CD14-positive monocyte (primary cell): ENCODE measurements at regions not wholly inside any gene's neighbourhood (a gene's known extent, or its start where the extent isn't known, plus 50 kb on each side); places are given as distances from the start of the nearest gene placed in this dataset.

Source experiments
- DNase-seq, 3 donors: peaks; one replicate each; pipeline ENCODE4 v3.0.0-alpha.2; 2011 to 2022
- H2AFZ ChIP-seq: 2 replicates; pipeline ENCODE4 v1.6.0; 2012; ENCODE audit warnings: mild to moderate bottlenecking, low read depth, low read length, inconsistent platforms; ENCODE audit not compliant: insufficient read depth, poor library complexity, severe bottlenecking
- H3K27ac ChIP-seq, 2 donors: 1 replicate in 1 of 2; 2 replicates in 1 of 2; pipeline ENCODE4 v1.5.1; 2012 to 2013; ENCODE audit warnings: low read length in 2 of 2, control low read depth in 1 of 2, inconsistent platforms in 1 of 2, low read depth in 1 of 2, mild to moderate bottlenecking in 1 of 2
- H3K27me3 ChIP-seq, 2 donors: one replicate each; pipeline versions ENCODE4 v1.6.0 to v1.6.1; 2011 to 2013; ENCODE audit warnings: low read length in 2 of 2; ENCODE audit not compliant: control insufficient read depth in 2 of 2, insufficient read depth in 2 of 2
- H3K36me3 ChIP-seq, 2 donors: replicated peaks in 1 of 2; 1 replicate in 1 of 2; 2 replicates in 1 of 2; pipeline versions ENCODE4 v1.5.1 to v1.6.1; 2012 to 2013; ENCODE audit warnings: low read length in 2 of 2, control low read depth in 1 of 2, inconsistent platforms in 1 of 2, mild to moderate bottlenecking in 1 of 2; ENCODE audit not compliant: insufficient read depth in 2 of 2, control insufficient read depth in 1 of 2
- H3K4me1 ChIP-seq, 2 donors: 1 replicate in 1 of 2; 2 replicates in 1 of 2; pipeline versions ENCODE4 v1.5.1 to v1.6.1; 2012 to 2013; ENCODE audit warnings: low read length in 2 of 2, control low read depth in 1 of 2, inconsistent platforms in 1 of 2, mild to moderate bottlenecking in 1 of 2, moderate library complexity in 1 of 2; ENCODE audit not compliant: insufficient read depth in 2 of 2, control insufficient read depth in 1 of 2
- H3K4me2 ChIP-seq: replicated peaks from 2 replicates; pipeline ENCODE3; 2012; ENCODE audit warnings: low read length, moderate library complexity, mild to moderate bottlenecking; ENCODE audit not compliant: poor library complexity, severe bottlenecking; ENCODE audit errors: extremely low read depth
- H3K4me3 ChIP-seq, 3 experiments: fragments of 200-600 bp in 1 of 3; sonication (generic) in 1 of 3; replicated peaks in 1 of 3; 1 replicate in 2 of 3; 2 replicates in 1 of 3; pipeline ENCODE4 v1.5.1; 2011 to 2013; ENCODE audit warnings: low read length in 3 of 3, mild to moderate bottlenecking in 3 of 3, control low read depth in 2 of 3, low read depth in 2 of 3, inconsistent platforms in 1 of 3, moderate library complexity in 1 of 3
- H3K79me2 ChIP-seq: 2 replicates; pipeline ENCODE4 v1.6.0; 2012; ENCODE audit warnings: mild to moderate bottlenecking, control low read depth, inconsistent platforms, low read length, moderate library complexity; ENCODE audit not compliant: insufficient read depth
- H3K9ac ChIP-seq: 2 replicates; pipeline ENCODE4 v1.6.0; 2017; ENCODE audit warnings: low read length, mild to moderate bottlenecking; ENCODE audit not compliant: insufficient read depth, poor library complexity, severe bottlenecking
- H3K9me3 ChIP-seq, 2 donors: replicated peaks in 1 of 2; 1 replicate in 1 of 2; 2 replicates in 1 of 2; pipeline versions ENCODE4 v1.5.1 to v1.6.1; 2012 to 2013; ENCODE audit warnings: low read length in 2 of 2, control low read depth in 1 of 2; ENCODE audit not compliant: control insufficient read depth in 1 of 2, insufficient read depth in 1 of 2
- H4K20me1 ChIP-seq: 2 replicates; pipeline ENCODE4 v1.6.0; 2012; ENCODE audit warnings: mild to moderate bottlenecking, low read length, control low read depth, moderate library complexity; ENCODE audit not compliant: insufficient read depth
- H3K27ac Mint-ChIP-seq, 7 donors: one replicate each; pipeline ENCODE4 v1.8.0; 2020; ENCODE audit warnings: mild to moderate bottlenecking in 7 of 7, mixed read lengths in 7 of 7, moderate library complexity in 6 of 7, inconsistent platforms in 2 of 7
- H3K27me3 Mint-ChIP-seq, 3 donors: one replicate each; pipeline ENCODE4 v1.8.0; 2021 to 2022; ENCODE audit warnings: low read depth in 3 of 3, mild to moderate bottlenecking in 3 of 3, mixed read lengths in 3 of 3, moderate library complexity in 3 of 3, inconsistent platforms in 1 of 3
- H3K36me3 Mint-ChIP-seq, 2 donors: one replicate each; pipeline ENCODE4 v1.8.0; 2020; ENCODE audit warnings: mixed read lengths in 2 of 2, inconsistent platforms in 1 of 2, mild to moderate bottlenecking in 1 of 2
- H3K4me1 Mint-ChIP-seq: one replicate; pipeline ENCODE4 v1.8.0; 2020; ENCODE audit warnings: mild to moderate bottlenecking, mixed read lengths
- H3K4me3 Mint-ChIP-seq, 2 donors: one replicate each; pipeline ENCODE4 v1.8.0; 2020; ENCODE audit warnings: mild to moderate bottlenecking in 2 of 2, mixed read lengths in 2 of 2, moderate library complexity in 1 of 2
- H3K9me3 Mint-ChIP-seq, 7 donors: one replicate each; pipeline ENCODE4 v1.8.0; 2020 to 2022; ENCODE audit warnings: mixed read lengths in 7 of 7, mild to moderate bottlenecking in 6 of 7, moderate library complexity in 6 of 7, inconsistent platforms in 2 of 7
- WGBS: methylation state at CpG from one replicate; pipeline ENCODE4 v1.1.5; 2013; ENCODE audit warnings: missing lambda C conversion rate; ENCODE audit not compliant: insufficient coverage; 5-methylcytosine and 5-hydroxymethylcytosine counted together
- intact Hi-C, 2 donors: fragments of 100-400 bp; cut with micrococcal nuclease; formaldehyde crosslinking; loops; one replicate each; pipeline versions ENCODE4 v1.15.0 to v1.15.1; 2023
- TF ChIP-seq, protein P1 (sequence below): fragments of 200-600 bp; IDR thresholded peaks from one replicate; pipeline ENCODE4 v1.8.0; 2022; ENCODE audit warnings: antibody characterized with exemption, mild to moderate bottlenecking

DNA sequence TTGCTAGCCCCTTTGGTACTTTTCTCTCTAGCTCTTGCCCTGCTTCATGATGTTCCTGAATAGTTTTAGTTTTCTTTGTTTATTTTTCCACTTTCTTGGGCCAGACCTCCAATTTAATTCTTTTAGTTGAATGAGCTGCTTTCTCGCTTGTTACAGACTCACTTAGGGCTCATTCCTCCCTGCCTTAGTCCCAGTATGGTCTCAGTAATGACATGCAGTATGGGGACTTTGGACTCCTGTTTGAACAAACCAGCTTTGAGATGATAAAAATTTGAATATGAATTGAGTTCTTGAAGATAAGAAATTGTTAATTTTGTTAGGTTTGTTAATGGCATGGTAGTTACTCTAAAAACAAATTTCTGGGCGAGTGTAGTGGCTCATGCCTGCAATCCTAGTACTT lies 284.8 kb upstream of the DMRT1 start:
- Histone ChIP-seq H4K20me1 (no peaks in the 10 kb centered on the region), H3K4me3 (no peak overlapping the region), H3K79me2 (no peaks in the 10 kb centered on the region), H3K27me3 (peaks cover 0 to 3% of the 10 kb centered on the region in 2 donors), H3K9me3 (no peaks in the 10 kb centered on the region), H3K27ac (no peak overlapping the region), H3K4me1 (no peaks in the 10 kb centered on the region), H3K36me3 (no peaks in the 10 kb centered on the region), H3K9ac (no peak overlapping the region), H2AFZ (no peak overlapping the region), H3K4me2 (no peak overlapping the region)
- DNase-seq: no peak
- TF ChIP-seq, protein P1, sequence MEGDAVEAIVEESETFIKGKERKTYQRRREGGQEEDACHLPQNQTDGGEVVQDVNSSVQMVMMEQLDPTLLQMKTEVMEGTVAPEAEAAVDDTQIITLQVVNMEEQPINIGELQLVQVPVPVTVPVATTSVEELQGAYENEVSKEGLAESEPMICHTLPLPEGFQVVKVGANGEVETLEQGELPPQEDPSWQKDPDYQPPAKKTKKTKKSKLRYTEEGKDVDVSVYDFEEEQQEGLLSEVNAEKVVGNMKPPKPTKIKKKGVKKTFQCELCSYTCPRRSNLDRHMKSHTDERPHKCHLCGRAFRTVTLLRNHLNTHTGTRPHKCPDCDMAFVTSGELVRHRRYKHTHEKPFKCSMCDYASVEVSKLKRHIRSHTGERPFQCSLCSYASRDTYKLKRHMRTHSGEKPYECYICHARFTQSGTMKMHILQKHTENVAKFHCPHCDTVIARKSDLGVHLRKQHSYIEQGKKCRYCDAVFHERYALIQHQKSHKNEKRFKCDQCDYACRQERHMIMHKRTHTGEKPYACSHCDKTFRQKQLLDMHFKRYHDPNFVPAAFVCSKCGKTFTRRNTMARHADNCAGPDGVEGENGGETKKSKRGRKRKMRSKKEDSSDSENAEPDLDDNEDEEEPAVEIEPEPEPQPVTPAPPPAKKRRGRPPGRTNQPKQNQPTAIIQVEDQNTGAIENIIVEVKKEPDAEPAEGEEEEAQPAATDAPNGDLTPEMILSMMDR: no peak
- no peak overlapping the region for H3K27ac Mint-ChIP-seq
- no peaks in the 10 kb centered on the region for H3K36me3 Mint-ChIP-seq
- intact Hi-C loops: no loop called here
- H3K27me3 Mint-ChIP-seq: peaks cover 6 to 9% (median 8%) of the 10 kb centered on the region in 3 donors
- peaks cover 3% of the 10 kb centered on the region for H3K4me1 Mint-ChIP-seq
- no peaks in the 10 kb centered on the region for H3K9me3 Mint-ChIP-seq
- H3K4me3 Mint-ChIP-seq: no peak overlapping the region
- WGBS: 100% methylated on average over 1 of the region's 2 CpGs

DNA sequence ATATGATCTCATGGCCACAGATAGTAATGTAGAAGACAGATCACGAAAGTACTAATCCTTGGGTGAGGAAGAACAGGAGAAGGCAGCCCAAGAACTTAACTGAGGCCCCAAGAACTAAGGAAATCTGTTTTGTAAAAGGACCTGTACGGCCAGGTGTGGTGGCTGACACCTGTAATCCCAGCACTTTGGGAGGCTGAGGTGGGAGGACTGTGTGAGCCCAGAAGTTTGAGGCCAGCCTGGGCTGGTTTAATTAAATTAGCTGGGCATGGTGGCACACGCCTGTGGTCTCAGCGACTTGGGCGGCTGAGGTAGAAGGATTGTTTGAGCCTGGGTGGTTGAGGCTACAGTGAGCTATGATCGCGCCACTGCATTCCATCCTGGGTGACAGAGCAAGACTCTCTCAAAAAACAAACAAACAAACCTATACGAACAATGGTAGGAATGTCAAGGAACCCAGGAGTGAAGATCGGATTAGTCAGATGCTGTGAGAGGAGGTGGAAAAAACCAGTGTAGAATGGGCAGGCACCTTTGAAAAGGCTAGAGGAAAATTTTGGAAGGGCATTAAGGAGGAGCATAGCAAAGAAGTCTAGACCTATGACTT lies 283.8 kb upstream of the DMRT1 start:
- 96% methylated on average over 3 of the region's 9 CpGs for WGBS
- no peak overlapping the region for H3K4me3 ChIP-seq
- no peaks in the 10 kb centered on the region for H3K4me1 ChIP-seq
- no peaks in the 10 kb centered on the region for H3K36me3 Mint-ChIP-seq
- no peak overlapping the region for H2AFZ ChIP-seq
- H3K36me3 ChIP-seq: no peaks in the 10 kb centered on the region
- no peak for DNase-seq
- H3K4me1 Mint-ChIP-seq: peaks cover 3% of the 10 kb centered on the region
- no peak overlapping the region for H3K9ac ChIP-seq
- no peaks in the 10 kb centered on the region for H3K9me3 Mint-ChIP-seq
- H3K79me2 ChIP-seq: no peaks in the 10 kb centered on the region
- H4K20me1 ChIP-seq: no peaks in the 10 kb centered on the region
- TF ChIP-seq, protein P1: no peak
- H3K27ac Mint-ChIP-seq: no peak overlapping the region
- H3K4me2 ChIP-seq: no peak overlapping the region
- H3K9me3 ChIP-seq: no peaks in the 10 kb centered on the region
- peaks cover 4 to 9% (median 8%) of the 10 kb centered on the region in 3 donors for H3K27me3 Mint-ChIP-seq
- H3K4me3 Mint-ChIP-seq: no peak overlapping the region
- no peak overlapping the region for H3K27ac ChIP-seq
- intact Hi-C loops: no loop called here
- peaks cover 0 to 3% of the 10 kb centered on the region in 2 donors for H3K27me3 ChIP-seq
